Skin of body (tissue), 1 donor: ENCODE measurements at regions not wholly inside any gene's neighbourhood (a gene's known extent, or its start where the extent isn't known, plus 50 kb on each side); places are given as distances from the start of the nearest gene placed in this dataset.

ENCODE experiments used
- DNase-seq: peaks from one replicate; lab custom pipeline; 2025; lab: John Stamatoyannopoulos, UW

DNA sequence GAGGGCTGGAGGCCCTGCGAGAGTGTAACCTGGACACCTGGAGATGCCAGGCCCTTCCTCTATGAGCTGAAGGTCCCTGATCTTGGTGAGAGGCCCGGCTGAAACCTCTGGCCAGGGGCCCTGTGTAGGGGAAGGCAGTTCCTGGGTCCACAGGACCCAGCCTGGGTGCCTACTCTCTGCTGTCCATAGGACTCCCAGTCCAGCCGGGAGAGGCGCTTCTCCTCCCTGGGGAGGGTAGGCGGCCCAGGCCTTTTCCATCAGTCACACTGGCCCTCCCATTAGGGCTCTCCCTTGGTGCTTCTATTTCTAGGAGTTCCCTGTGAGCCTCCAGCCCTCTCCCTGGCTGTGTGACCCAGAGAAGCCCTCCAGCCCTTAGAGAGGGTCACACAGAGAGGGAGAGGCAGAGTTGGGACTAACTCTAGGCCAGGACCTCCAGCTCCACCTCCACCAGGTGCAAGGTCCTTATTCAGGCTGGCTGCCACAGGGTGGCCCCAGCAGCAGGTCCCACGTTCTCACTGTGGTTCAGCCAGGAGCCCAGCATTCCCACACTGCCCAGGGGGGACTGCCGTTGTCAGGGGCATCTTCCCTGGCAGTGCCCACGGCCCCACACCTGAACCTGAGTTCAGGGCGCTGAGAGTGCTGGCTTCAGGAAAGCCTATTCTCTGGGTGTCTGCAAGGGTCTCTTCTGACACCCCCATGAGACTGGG, 146.8 kb downstream of the SMAD6 start:
- no peak for DNase-seq

DNA sequence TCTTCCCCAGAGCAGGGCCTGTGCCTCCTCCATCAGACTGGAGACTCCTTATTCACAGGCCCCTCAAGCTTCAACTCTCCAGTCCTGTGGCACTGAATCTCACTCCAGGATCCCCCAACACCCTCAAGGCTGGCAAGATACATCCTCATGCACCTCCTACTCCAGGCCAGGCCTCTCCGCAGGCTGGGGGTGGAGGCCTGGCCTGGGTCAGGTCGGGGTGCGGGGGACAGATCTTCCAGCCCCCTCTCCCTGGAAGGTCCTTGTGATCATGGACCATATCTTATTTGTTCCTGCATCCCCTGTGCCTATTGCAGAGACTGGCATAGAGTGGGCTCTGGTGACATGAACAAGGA, 147.3 kb downstream of the SMAD6 start:
- DNase-seq: no peak

DNA sequence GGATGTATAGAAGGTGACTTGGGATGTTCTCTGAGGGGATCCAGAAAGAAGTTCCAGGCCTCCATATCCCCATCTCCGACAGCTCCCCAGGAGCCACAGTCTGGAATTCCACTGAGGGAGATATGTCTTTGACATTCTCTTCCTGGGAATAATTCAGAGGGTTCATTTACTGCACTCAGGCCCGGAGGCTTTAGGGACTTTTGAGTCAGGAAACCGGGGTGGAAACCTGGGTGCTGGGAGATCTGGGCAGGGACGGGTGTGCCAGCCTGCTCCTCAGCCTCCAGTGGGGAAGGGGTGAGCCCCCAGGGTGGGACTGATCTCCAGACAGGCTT, 147.7 kb downstream of the SMAD6 start:
- no peak for DNase-seq

DNA sequence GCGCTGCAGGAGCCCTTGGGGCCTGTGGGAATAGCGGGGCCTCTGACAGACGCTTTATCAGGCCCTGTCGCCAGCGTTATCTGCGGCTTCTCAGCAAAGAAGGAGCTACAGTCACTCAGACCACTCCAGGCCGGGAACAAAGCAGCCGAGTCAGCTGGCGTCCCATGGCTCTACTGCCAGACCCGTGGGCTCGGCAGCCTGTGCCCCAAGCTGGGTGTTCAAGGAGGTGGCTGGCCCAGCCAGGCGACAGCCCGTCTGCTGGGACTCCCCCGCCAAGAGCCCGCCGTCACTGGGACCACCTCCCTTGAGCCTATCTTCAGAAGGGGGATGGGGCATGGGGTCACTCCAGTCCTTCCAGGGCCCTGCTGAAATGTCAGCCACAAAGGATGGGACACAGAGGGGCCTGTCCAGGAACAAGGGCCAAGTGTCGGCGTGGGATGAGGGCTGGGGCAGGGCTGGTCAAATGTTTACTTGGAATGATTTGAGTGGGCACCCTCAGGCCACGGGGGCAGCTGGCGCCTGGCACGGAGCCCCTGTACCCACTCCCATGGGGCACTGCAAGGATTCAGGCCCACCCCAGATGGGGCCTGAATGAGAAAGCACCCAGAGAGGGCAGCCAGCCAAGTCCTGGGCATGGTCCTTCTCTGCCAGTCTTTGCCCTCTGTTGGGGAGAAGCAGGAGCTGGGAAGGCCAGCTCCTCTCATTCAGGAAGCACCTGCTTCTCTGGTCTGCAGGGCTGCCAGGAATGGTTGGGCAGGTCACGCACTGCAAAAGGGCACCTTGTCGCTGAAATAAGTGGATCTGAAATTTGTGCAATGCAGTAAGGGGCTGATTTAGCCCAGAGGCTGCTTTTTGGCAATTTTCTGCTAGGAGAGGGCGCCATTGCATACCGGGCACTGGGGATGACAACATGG, 148.3 kb downstream of the SMAD6 start:
- no peak for DNase-seq

DNA sequence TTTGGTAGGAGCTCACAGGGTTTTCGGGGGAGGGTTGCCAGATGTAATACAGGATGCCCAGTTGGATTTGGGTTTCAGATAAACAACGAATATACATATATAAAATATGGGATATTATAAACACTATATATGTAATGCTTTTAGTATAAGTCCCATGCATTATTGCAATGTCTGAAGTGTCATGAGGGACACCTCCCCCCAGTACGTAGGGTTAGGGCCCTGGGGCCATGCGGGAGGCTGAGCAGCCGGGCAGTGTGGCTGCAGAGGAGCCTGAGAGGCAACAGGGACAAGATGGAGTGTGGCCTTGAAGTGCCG, 148.9 kb downstream of the SMAD6 start:
- DNase-seq: no peak

DNA sequence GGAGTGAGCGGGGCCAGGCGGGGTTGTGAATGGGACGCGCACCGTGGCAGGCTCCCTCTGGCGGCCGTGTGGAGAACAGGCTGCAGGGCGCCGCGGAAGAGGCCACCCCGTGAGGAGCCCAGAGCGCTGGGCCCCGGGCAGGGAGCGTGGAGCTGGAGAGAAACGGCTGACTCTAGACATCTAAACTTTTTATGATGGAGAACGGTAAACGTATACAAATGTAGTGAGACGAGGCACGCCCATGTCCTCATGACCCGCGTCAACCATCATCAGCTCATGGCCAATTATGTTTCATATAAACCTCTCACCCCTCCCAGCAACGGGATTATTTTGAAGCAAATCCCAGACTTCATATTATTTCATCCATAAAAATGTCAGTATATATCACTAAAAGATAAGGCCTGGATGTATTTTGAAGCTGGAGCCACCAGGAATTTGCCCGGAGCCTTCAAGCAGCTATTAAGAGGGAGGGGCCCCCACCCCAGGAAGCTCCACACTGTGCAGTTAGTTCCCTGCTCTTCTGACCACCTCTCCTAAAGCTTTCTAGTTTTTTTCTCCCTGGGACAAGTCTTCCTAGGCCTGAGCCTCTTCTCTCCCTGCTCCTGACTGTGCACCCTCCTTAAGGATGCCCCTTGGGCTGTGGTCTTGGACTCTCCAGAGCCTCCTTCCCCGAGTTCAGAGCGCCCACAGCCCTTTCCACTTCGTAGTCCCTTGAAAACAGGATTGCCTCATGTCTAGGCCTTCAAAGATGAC, 149.5 kb downstream of the SMAD6 start:
- peak; percentile 87 for DNase-seq

DNA sequence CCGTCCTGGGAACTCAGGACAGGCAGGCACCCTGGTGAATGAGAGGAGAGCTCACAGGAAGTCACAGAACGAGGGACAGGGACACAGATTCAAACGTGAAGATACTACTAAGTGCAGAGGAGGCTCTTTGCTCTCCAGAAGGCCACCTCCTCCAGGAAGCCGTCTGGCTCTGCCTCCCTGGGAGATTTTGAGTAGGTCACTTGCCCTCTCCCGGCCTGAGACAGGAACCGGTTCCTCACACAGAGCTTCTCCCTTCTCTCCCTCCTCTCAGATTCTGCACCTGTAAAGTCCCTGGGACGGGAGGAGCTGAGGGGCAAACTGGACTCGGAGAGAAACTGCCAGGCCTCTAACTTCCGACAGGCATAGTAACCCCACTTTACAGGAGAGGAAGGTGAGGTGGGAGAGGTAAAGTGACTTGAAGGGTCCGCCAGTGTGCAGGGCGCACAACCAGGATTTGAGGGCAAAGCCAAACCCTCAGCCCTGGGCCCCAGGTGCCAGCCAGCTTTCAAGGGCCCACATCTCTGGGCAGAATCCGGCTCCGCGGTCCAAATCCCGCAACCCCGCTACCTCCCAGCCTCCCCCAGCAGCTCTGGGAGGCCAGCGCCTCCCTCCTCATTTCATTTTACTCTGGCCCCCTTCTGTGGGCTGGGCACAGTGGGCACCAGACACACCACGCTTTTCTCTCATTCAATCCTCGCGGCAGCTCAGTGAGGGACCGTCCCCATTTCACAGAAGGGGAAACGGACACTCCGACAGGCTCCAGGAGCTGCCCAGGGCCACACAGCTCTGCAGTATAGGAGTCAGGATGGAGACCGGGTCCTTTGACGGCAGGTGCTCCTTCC, 150.2 kb downstream of the SMAD6 start:
- no peak for DNase-seq

DNA sequence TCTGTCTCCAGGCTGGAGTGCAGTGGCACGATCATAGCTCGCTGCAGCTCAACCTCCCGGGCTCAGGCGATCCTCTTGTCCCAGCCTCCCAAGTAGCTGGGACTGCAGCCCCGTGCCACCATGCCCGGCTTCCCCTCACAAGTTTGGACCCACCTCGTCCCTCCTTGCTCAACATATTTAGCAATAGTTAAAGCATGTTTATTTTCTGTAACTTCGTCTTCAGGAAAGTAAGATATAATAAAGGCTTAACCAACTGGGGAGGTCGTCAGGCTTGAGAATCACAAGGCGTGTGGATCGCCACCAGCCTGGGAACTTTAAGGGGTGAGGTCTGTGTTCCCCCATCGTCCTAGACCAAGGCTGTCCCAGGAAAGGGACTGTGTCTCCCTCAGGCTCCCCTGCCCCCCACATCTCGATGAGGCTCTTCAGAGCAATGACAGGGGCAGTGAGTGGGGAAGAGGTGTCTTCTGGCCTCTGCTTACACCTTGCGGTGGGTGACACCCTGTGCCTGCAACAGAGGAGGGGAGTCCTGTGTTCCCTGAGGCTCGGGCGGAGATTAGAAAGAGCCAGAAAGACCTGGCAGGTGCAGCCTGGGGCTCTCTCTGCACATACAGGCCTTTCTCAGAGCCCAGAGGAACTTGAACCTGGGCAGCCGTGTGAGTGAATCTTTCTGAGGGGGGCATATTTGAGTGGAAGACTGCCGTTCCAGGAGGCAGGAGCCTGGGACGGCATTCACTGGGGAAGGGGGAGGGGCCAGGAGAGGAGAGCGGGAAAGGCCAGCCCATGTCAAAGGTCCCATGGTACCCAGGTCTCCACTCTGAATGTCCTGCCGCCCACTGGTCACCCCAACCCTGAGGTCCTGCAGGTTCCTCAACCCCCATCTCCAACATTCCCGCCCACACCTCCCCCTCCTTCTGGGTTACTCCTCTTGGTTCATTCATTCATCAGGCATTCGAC, 152.3 kb downstream of the SMAD6 start:
- no peak for DNase-seq

DNA sequence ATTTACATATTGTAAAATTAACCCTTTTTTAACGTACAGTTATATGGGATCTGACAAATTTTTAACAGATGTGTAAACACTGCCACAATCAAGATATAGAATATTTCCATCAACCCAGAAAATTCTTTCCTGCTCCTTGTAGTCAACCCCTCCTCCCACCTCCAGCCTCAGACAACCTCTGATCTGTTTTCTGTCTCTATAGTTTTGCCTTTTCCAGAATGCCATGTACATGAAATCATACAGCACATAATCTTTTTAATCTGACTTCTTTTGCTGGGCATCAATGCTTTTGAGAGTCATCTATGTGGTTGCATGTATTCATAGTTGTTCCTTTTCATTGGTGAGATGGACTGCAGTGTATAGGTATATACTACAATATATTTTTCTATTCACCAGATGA, 153.0 kb downstream of the SMAD6 start:
- no peak for DNase-seq

DNA sequence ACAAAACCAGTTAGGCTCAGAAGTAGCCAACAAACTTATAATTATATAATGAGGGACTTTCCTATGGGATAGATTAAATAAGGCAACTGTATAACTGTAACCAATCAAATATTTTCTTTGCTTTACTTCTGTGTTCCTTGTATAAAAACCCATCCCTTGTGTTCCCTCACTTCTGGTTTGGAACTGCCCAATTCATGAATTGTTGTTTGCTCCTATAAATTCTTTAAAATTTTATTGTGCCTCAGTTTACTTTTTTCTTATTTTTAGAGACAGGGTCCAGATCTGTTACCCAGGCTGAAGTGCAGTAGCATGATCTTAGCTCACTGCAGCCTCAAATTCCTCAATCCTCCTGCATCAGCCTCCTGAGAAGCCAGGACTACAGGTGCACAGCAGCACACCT, 155.7 kb downstream of the SMAD6 start:
- no peak for DNase-seq

DNA sequence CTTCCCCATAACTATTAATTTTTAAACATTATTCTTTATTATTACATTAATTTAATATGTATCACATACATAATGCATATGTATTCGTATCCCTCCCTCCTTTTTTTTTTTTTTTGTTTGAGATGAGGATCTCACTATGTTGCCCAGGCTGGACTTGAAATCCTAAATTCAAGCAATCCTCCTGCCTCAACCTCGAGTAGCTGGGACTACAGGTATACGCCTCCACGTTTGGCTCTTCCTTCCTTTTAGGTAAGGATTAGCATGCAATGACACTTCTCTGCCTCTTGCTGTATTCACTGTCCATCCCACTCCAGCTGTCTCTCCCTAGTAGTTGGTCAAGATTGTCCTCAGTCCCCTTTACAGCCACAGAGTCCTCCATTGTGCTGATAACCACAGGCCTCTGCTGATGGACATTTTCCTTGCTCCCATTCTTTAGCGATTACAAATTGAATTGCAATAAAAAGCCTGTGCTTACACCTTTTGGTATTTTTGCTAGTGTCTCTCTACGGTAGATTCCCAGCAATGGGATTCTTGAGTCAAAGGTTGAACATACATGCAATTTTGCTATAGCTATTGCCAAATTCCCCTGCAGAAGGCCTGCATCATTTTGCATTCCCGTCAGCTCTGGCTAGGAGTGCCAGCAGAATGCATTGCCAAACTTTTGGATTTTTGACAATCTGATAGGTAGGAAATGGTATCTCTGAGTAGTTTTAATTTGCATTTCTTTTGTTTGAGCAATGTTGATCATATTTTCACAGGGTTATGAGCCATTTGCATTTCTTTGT, 156.6 kb downstream of the SMAD6 start:
- DNase-seq: no peak

DNA sequence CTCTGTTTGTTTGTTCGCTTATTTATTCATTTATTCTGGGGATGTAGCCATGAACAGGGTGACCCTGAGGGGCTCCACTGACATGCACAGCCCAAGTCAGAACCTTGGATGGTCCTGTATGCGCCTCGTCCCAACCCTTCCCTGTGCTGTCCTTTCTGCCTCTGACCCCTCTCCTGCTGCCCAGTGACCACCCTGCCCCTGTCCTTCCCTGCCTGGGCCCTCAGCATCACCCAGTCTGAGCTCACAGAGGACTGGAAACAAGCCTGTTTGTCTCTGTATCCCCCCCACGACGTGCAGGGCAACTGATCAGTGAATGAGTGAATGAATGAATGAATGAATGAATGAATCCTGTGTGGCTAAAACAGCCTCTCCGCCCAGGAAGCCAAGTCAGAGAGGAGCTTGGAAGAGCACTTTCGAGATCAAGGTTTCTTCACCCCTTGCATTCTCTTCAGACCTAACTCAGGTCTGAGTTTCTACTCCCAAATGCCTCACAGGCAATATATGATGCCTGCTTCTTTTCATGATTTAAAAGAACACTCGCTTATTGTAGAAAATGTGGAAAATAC, 157.7 kb downstream of the SMAD6 start:
- no peak for DNase-seq

DNA sequence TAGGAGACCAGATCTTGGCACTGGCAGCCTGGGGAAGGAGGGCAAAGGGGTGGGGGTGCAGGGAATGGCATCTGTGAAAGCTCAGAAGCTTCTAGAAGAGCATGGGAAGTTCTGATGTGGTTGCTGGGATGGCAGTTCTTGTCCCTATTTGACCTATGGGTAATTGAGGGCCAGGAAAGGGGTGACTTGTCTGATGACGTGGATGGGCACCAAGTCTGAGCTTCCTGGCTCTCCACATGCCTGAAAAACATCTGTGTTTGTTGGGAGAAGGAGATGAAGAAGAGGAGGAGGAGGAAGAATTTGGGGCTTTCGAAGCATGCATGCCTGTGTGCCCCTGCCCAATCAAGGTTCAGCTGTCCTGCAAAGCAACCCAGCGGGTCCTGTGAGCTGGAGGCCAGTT, 158.8 kb downstream of the SMAD6 start:
- no peak for DNase-seq

DNA sequence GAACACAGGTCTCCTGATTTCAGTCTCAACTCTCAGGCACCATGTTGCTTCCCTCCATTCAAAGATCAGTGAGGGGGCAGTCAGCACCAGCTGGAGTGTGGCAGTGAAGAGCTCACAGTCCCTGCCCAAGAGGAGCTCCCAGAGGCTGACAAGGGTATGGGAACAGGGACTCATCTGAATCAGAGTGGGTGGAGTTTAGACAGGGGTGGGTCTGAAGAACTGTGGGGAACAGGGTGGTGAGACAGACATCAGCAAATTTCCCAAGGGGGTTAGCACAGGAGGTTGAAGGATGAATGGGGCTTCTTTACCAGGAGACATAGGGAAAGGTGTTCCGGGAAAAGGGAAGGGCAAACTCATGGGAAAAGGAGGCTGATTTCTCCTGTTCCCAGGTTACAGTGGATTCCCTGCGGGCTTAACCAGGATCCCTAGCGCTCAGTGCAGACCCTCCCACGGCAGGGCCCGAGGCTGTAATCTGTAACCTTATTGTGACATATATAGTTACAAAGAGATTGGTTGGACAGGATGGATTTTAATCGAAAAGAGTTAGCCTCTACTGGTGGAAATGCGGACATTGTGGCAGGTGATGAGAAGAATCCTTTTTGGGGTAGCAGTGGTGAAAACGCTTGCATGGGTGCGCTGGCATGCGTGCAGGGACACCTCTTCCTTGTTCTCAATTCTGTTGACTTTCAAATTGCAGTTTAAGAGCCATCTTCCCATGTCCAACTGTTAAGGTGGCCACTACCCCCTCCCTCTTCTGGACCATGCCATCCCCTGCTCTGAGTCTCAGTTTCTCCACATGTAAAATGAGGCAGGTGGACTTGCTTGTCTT, 160.3 kb downstream of the SMAD6 start:
- DNase-seq: no peak

DNA sequence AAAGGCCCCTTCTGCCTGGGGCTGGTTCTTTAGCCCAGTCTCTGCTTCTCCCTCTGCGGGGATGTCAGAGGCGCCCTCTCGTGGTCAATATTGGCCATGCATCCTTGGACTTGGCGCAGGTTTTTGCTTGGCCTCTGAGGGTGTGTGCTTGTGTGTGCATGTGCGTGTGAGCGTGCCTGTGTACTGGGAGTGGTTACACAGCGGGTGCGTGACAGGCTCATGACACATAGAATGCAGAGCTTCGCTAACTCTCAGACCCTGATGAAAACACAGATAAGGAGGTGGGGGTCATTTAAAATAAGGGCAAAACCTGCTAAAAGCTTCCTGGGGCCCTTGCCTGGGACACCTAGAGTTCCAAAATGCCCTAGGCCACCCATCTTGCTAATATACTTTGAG, 160.9 kb downstream of the SMAD6 start:
- DNase-seq: peak; percentile 89

DNA sequence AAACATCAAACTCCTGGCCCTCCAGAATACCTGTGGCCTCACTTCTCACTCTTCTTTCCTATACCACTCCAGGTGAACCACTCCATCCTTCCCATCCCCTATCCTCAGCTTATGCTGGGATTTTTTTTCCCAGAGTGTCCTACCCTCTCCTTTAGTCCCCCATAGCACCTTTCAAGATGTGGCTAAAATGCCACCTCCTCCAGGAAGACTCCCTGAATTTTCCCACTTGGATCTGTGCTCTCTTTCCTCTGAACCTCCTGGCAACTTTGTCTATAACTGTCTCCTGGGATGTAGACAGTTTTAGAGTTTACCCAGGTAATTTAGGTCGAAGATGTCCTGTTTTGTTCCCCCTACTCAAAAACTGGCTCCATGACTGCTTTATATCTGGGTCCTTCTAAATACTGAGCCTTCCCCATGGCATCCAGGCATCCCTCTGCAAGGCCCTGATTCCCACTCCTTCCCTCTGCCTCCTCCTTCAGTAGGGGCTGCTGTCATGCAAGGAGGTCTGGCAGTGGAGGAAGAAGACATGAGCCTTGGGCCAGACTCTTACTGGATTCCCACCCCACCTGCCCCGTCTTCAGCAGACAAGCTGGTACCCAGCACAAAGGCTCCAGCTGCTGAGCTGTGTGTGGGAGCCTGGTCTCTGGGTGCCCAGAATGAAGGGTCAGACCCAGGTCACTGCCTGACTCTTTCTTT, 161.5 kb downstream of the SMAD6 start:
- no peak for DNase-seq

DNA sequence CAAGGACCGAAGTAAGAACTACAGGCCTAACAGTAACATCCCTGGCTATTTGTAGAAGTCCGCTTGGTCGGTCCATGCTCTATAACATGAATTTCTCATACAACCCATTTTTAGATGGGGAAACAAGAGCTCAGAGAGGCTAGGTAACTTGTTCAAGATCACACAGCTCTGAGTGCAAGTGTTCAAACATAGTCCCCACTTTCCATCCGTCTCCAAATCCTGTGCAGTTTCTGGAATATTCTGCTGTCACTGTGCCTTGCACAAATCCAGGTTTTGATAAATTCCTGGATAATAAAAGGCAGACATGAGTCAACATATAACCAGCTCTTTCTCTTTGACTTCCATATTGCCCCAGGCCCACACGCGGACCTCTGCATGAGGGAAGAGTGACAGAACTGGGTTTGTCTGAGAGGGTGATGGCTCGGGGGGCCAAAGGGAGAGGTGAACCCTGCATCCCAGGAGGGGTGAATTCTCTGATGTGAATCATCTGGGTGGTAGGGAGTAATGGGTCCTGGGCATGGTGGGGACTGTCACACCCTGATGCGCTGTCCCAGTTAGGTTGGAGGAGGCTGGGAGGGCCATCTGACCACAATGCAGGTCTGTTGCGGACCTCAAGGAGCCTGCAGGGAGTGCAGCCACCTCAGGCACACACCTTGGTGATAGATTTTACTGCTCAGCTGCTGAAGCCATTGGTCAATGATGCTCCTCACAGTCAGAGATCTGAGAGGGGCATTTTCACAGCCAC, 162.2 kb downstream of the SMAD6 start:
- no peak for DNase-seq
